ENCODE measurements at regions not wholly inside any gene's neighbourhood (a gene's known extent, or its start where the extent isn't known, plus 50 kb on each side); places are given as distances from the start of the nearest gene placed in this dataset.
A peak's percentile ranks its signal among the peaks of the same experiment; 100 is the strongest.

DNA sequence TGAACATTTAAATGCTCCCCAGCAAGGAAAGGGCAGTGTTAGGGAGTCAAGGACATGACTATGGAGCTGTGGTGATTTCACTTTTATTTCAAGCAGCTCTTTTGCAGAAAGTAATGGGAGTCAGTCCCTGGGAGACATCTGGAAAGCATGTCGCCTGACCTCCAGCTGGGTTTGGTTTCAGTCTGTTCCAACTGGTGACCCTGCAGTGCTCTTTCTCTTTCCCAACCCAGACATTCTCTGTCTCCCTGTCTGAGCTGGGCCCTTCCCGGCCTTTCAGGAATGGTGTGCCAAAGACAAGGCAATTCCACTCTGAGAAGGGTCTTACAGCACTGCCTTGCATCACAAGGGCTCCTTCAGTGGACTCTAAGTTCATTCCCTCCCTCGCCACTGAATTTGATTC, 323.2 kb downstream of the OSR1 start:
- no peak for DNase-seq (ENCODE audit: low spot score)

GRCh38 chr2:19033240-19033639, 325.2 kb downstream of the OSR1 start:
- no peak for DNase-seq (ENCODE audit: low spot score)

- DNase-seq (ENCODE audit: low spot score): no peak
Measured at GRCh38 chr2:19031642-19032041, 326.8 kb downstream of the OSR1 start.

DNA sequence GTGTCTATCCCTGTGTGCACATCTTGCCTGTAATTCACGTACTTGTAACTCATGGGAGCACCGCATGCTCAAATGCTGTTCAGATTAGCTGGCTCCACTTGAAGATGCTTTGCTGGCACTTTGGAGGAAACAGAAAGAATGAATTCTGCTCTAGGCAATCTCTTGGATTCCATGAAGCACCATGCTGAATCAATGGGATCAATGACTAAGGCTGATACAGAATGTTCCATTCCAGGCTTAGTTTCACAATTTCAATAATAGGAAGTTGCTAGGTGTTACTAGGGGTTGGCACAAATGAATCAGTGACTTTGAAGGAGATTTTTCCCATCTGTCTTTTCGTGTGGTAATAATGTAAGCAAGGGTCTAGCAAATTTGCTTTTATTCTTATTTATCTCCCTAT, 328.8 kb downstream of the OSR1 start:
- no peak for DNase-seq (ENCODE audit: low spot score)

DNA sequence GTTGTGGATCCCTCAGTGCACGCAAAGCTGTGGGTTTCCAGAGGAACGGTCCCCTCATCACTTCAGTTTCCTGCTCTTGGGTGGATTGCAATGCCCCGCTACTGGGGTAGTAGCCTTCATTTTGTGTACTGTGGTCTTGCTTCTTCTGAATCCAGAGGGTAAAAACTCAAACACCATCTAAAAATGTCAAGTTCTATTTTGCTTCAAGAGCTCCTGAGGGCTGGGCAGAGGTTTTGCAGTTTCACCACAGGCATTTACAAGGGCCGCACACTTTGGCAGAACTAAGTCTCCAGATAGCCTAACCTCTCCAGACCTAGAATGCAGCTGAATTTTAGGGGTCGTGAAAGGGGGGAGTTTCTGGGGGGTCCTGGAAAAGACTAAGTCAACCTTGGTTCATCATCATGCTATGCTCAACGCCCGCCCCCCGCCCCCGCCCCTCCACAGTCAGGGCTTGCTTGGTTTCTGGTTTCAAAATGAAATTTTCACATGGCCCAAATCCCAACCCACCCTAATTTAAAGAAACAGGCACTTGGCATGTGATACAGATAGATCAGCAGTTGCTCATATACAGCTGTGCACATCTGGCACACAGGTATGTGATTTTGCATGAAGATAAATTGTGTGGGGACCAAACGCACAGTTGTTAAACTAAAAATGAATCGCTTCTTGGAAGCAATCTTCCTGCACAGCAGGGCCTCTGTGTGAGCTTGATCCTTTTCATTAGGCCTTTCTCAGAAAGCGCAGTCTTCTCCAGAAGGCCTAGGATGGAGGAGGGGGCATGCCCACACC, 329.6 kb downstream of the OSR1 start:
- DNase-seq (ENCODE audit: low spot score): no peak

DNA sequence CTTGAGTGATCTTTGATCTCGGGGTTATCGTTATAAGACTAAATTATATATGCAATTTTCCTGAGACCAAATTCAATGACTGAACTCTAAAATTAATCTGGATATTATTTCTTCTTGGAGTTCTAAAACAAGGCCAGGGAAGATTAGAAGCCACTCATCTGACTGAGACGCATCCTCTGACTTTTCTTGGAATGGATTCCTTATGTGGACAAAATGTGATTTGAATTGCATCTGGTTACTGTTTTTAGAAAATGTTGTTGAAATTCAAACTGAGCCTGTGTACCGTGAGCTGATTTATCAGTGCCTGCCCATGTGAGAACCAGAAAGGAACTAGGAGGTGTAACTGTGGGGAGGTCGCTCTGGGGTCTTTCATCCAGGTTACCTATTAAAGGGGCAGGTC, 330.8 kb downstream of the OSR1 start:
- no peak for DNase-seq (ENCODE audit: low spot score)

DNA sequence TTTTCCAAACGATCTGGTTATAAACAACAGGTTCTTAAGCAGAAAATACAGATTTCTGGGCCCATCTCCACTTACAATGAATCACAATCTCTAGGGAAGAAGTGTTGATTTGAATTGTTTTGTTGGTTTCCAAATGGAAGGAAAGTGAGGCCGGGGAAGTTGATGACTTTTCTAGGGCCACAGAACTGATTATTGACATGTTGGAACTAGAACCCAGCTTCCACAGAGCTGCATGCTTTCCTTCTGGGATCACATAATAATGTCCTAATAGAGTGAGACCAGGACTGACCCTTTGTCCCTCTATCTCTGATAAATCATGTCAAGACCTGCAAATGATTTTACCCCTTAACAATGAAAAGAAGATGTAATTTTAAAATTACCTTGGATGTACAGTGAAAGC, 332.2 kb downstream of the OSR1 start:
- DNase-seq (ENCODE audit: low spot score): no peak

- DNase-seq (ENCODE audit: low spot score): no peak
Measured at GRCh38 chr2:19022334-19022733, 336.1 kb downstream of the OSR1 start.

- no peak for DNase-seq (ENCODE audit: low spot score)
Measured at GRCh38 chr2:19021721-19022120, 336.7 kb downstream of the OSR1 start.

GRCh38 chr2:19021100-19021476, 337.3 kb downstream of the OSR1 start:
- peak; percentile 67 for DNase-seq (ENCODE audit: low spot score)

DNA sequence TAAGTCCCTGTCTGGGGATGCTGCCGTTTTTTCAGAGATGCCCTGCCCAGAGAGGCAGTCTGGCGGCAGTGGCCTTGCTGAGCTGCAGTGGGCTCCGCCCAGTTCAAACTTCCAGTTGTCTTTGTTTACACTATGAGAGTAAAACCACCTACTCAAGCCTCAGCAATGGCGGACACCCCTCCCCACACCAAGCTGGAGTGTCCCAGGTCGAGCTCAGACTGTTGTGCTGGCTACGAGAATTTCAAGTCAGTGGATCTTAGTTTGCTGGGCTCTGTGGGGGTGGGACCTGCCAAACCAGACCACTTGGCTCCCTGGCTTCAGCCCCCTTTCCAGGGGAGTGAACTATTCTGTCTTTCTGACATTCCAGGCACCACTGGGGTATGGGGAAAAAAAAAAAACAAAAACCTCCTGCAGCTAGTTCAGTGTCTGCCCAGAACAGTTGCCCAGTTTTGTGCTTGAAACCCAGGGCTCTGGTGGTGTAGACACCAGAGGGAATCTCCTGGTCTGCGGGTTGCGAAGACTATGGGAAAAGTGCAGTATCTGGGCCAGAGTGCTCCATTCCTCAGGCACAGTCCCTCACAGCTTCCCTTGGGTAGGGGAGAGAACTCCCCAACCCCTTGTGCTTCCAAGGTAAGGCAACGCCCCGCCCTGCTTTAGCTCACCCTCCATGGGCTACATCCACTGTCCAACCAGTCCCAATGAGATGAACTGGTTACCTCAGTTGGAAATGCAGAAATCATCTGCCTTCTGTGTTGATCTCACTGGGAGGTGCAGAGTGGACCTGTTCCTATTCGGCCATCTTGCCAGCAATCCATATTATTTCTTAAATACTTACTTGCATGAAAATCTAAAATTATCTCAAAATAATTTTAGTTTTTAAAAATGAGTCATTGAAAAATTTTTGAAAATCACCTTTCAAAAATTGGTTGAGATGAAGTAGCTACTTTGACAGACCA, 338.0 kb downstream of the OSR1 start:
- no peak for DNase-seq (ENCODE audit: low spot score)

- peak; percentile 3 for DNase-seq (ENCODE audit: low spot score)
Measured at GRCh38 chr2:19009510-19009909, 348.9 kb downstream of the OSR1 start.

- DNase-seq (ENCODE audit: low spot score): no peak
Measured at GRCh38 chr2:19003554-19003953, 354.9 kb downstream of the OSR1 start.

DNA sequence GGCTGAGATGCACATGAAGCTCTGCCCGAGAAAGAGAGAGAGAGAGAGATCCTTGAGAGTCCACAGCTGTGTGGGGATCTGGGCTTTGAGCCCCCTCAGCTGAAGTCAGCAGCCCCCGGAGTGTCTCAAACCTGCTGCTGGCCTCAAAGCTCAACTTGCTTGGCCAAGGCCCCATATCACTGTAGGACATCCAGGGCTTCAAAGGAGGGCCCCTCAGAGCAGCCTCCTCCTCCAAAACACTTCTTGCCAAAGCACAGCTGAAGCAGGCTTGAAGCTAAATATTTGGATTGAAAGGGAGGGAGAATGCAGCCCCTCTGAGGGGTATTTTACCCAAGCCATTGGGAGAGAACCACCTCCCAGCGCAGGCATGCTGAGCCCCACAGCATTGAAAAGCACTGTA, 357.6 kb downstream of the OSR1 start:
- DNase-seq (ENCODE audit: low spot score): no peak

- no peak for DNase-seq (ENCODE audit: low spot score)
Measured at GRCh38 chr2:18999198-18999597, 359.2 kb downstream of the OSR1 start.

GRCh38 chr2:18998491-18998890, 359.9 kb downstream of the OSR1 start:
- DNase-seq (ENCODE audit: low spot score): no peak

DNA sequence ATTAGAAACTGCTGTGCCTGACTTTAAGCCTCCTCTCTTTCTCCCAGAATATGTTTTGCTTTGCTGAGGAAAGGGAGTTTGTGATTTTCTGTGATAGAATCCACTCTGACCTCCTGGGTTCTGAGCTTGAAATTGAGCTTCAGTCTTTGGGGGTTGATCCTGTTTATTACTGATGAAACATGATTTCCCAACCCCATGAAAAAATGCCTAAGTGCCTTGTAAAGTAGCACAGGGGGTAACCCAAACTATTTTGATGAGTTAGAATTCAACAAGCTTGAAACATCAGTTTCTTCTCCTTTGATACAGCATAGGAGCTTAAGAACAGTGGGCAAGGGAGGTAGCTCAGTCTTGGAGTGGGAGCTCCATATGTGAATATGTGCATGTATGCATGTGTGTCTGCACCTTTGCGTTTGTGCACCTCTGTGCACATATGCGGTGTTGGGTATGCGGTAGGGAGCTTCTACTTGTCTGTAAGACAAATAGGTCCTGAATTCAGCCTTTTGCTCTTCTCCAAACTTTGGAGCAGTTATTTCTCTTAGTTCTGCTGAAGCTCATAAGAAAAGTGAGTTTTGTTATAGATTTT, 364.6 kb downstream of the OSR1 start:
- DNase-seq (ENCODE audit: low spot score): no peak

DNA sequence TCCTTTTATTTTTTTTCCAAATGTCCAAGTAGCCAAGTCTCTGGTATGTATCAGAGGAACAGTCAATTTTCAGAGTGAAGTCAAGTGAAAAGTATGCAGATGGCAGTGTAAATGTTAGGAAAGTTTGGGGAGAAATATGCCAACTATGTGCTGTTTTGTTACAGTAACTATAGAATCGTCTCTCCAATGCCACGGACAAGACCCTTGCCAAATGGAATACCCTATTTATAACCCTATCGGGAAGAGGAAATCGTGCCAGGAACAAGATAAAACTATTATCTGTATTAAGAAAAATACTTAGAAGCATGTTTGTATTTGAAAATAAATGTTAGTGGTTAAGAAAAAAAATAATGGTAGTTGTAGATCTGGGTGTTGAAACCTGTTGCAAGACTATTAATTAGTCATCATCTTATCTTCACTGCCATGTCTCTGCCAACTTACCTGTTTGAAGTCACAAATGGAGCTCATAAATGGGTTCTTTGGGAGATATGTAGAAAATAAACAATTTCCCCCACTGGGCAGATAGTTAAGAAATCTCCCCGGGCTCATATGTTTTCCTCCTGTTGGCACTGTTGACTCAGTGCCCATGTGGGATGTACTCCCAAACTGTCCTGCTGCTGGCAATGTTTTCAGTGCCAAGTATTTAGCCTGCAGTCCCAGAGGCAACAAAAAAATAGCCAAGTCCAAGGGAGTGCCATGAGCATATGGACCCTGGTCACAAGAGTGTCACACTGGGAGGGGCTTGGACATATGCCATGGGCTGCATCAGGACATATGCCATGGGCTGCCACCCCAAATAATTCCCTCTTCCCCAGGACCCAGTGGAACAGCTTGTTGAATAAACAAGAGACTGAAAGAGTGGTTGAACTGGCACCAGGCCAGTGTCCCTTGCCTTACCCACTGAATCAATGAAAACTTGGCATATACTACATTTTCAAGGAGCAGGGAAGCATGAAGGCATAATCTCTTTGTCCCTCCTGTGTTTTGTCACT, 366.9 kb downstream of the OSR1 start:
- peak; percentile 63 for DNase-seq (ENCODE audit: low spot score)

- no peak for DNase-seq (ENCODE audit: low spot score)
Measured at GRCh38 chr2:18988631-18989232, 369.7 kb downstream of the OSR1 start.

DNA sequence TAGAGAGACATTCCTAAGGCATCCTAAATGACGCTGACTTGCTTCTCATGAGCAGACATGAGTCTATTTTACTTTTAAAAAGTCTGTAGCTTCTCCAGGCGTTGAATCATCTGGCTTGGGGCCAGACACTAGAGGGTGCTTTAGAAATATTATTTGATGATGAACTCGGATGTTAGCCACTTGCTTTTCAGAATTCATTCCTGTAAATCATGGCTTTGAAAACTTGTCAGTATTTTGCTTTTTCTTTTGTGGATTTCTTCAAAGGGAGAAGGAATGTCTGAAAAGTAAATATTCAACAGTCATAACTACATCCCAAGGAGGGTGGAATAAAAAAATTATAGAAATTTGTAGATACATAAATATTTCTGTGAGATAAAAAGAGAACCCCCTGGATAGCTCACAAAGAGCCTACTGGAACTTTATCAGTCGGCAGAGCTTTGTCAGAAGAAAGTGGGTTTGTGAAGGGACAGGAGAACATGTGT, 370.8 kb downstream of the OSR1 start:
- peak; percentile 85 for DNase-seq (ENCODE audit: low spot score)

- DNase-seq (ENCODE audit: low spot score): no peak
Measured at GRCh38 chr2:18987016-18987415, 371.4 kb downstream of the OSR1 start.

All from A172 (cell line).